Skeletal muscle cell (primary cell): ENCODE measurements at regions not wholly inside any gene's neighbourhood (a gene's known extent, or its start where the extent isn't known, plus 50 kb on each side); places are given as distances from the start of the nearest gene placed in this dataset.

Experiments
- DNase-seq: peaks from one replicate; pipeline ENCODE4 v3.0.0-alpha.2; 2010; ENCODE audit warnings: low read depth
- H3K4me3 ChIP-seq: 2 replicates; pipeline ENCODE4 v1.5.1; 2011; ENCODE audit warnings: low read depth, mild to moderate bottlenecking, control low read depth, low read length, moderate library complexity

DNA sequence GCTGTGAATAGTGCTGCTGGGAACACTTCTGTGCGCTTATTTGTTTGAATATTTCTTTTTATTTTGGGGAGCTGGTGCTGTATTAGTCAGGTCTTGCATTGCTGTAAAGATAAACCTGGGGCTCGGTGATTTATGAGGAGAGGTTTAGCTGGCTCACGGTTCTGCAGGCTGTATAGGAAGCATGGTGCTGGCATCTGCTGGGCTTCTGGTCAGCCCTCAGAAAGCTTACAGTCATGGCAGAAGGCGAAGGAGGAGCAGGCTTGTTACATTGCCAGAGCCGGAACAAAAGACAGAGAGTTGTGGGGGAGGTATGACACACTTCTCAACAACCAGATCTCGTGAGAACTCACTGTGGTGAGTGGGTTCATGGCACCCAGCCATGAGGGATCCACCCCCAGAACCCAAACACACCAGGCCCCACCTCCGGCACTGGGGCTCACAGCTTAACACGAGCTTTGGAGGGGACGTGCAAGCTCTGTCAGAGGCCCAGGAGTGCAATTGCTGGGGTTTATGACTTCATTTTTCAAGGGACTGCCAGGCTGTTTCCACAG lies 68.8 kb upstream of the GATA5 start:
- no peak overlapping the region for H3K4me3 ChIP-seq
- no peak for DNase-seq

DNA sequence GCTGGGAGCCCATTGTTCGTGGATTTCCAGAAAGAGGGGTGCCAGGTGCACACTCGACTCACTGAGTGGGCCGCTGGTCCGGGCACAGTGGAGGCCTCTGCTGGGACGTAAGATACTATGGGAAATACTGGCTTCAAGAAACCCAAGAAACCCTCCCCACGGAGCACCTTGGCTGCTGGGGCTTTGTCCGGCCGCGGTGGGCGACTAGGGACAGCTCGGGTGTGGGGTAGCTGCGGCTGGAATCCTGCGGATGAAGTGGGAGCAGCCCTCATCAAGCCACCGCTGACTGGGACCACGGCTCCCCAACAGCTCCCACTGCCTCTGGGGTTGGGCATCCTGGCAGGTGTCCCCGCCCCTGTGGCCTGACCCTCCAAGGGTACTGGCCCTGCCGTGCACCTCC lies 69.5 kb upstream of the GATA5 start:
- DNase-seq = no peak
- no peak overlapping the region for H3K4me3 ChIP-seq

DNA sequence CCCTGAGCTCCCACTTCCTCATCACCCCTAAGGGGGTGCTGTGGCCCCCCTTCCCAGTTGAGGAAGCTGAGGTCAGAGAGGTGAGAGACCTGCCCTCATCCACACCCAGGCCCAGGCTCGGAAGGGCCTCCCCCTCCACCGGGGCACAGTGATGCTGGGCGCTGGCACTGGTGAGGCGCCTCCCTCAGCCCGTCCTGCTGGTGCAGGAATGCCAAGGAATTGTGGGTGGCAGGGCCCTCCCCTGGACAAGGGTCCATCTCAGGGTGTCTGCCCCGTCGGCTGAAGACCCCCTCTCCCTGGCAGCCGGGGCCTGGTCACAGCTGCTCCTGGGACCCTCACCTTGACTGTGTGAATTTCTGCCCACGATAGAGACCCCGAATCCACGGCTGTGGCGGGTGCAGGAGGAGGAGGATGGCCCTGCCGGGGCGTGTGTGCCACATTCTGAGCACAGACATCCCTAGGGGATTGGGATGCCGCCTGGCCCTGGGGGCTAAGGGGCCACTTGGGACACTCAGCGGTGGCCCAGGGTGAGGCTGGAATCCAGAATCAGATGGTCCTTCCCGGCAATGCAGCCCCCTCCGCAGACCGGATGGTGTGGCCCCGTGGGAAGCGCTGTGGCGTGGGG lies 70.2 kb upstream of the GATA5 start:
- no peak for DNase-seq
- no peak overlapping the region for H3K4me3 ChIP-seq

DNA sequence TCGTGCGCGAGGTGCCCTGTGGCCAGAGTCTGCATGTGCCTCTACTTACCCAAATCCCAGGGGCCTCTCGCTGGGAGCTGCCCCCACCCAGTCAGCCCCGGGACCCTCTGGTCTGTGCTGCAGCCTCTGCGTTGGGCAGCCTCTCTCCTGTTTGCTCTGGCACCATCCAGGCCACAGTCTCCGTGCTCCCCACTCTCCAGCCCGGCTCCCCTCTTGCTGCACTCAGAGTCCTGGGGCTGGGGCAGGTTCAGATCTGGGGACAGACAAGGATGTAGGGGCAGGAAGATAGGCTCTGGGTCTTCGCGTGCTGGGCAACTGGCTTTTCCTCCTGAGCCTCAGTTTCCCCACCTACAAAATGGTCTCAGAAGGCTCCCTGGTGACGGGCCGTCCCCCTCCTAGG lies 70.8 kb upstream of the GATA5 start:
- DNase-seq = no peak
- H3K4me3 ChIP-seq = no peak overlapping the region

DNA sequence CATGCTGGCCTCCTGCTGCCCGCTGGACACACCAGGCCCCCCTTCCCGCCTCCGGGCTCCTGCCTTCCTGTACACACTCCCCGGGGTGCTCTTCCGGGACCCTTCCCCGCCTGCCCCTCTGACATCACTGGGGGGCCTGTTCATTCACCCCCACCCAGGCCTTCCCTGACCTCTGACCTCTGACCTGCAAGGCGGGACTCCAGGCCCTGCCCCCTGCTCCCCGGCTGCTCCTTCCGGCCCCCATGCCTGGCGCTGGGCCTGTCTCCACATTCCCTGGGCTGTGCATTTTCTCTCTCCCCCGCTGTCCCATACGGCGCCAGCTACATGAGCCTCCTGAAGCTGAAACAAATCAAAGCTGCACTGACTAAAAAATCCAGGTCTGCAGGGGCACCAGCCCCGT lies 71.6 kb upstream of the GATA5 start:
- no peak overlapping the region for H3K4me3 ChIP-seq
- DNase-seq = no peak

DNA sequence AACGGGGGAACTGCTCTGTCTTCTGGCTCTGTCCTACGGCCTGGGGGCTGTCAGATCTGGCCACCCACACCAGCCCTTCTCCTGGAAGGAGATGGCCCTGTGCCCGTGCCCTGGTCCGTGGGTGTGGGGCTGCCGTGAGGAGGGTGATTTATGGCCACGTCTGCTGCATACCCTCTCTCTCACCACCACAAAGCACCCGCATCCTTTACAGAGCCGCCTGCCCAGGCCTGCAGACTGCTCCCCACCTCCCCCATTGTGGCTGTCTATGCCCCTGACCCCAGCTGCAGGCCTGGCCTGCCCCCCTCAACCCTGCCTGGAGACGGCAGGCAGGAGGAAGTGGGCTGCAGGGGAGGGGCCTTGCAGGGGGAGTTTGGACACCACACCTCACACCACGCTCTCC lies 72.7 kb upstream of the GATA5 start:
- no peak overlapping the region for H3K4me3 ChIP-seq
- DNase-seq = no peak

DNA sequence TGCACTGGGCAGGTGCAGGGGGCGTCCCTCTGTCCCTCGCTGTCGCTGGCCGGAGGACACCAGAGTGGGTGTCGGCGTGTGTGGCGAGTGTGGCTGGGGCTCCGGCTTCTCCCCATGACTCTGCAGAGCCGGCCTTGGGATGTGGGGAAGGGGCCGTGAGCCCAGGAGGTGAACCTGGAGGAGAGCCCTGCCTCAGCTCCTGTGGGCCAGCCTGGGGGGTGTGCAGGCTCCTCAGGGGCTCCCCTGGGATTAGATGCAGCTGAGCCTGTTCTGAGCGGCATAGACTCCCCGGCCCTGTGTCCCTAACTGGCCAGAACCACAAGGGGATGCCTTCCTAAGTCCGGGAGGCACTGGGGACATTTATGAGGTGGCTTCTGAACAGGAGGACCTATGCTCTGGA lies 73.2 kb upstream of the GATA5 start:
- H3K4me3 ChIP-seq = no peak overlapping the region
- DNase-seq = no peak

DNA sequence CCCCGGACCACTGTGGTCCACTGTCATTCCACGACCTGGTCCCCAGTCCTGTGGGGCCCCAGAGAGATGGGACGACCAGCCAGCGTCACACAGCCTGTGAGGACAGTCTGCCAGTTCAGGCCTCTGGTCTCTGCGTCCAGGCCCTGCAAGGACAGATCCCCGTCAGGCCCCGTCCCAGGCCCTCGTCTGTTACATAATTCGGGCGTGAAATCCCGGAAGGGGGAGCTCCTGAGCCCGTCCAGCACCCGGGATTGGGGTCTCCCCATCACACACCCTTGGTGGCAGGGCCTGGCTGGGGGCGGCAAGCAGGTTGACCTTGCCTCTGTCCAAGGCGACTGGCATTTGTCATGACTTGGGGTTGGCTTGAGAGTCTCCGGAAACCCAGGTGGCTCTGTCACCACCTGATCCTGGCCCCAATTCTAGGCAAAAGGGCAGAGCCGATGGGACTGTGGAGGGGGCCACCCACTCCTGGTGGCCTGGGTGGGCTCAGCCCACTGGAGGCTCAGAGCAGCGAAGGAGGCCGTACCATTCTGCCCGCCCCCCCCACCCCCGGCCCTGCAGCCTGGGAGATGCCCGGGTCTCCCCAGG lies 73.8 kb upstream of the GATA5 start:
- no peak overlapping the region for H3K4me3 ChIP-seq

DNA sequence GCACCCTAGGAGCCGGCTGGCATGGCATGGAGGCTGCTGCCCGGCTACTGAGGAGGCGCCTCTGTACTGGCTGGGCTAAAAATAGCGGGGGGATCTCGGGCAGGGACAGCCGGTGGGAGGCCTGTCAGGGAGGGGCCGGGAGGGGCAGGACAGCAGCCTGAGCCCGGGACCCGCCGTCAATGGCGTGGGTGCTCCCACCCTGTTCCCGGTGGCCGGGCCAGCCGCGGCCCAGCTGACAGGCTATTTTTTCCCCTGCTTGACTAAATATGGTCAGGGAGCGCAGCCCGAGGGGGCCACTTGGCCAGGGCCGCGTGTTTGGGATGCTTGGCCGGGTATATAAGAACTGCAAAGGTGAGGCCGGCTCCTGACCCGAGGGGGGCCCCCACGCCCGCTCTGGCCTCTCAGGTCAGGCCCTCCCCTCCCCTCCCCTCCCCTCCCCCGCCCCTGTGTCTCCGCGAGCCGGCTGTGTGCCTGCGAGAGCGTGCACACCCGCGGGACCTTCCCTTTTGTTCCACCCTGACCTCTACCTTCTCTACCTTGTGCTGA lies 74.4 kb upstream of the GATA5 start:
- DNase-seq = no peak

More for the DNA sequence above, 73.8 kb upstream of the GATA5 start:
- no peak for DNase-seq

DNA sequence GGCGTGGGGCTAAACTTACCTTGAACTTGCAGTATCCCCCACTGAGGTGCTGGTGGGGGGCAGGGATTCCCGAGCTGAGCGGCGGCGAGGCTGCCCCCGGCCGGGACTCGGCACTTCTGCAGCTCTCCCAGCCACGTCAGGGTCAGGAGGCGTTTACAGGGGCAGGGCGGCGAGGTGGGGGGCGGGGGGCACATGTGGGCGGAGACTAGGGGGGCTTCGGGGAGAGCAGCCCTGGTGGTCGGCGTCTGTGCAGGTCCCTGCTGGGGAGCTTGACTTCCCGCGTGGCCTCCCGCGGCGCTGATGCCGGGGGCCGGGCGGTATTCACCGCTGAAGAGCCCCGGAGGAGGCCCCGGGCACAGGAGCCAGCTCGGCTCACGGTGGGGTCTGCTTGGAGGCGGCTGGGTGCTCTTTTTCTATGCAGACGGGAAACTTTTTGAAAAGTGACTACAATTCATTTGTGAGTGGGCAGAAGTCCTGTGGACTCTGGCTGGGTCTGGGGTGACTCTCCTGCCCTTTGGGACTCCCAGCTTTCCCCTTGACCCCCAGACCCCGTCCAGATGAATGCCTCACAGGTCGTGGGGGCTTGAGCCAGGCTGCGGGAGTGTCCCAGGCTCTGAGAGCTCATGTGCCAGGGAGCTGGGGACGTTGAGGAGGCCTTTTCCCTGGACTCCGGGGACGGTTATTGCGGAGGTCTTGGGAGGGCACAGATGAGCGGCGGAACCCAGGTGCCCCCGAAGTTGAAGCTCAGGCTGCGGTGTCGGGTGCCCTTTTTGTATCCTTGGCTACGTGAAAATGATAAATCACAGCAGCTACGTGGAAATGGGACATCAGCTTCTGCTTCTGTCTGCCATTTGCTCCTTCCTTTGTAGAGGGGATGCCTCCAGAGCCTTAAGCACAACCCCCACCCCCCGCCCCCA lies 75.9 kb upstream of the GATA5 start:
- peak overlapping the region; percentile 37 for H3K4me3 ChIP-seq

More for the DNA sequence above, 74.4 kb upstream of the GATA5 start:
- H3K4me3 ChIP-seq = peak overlapping the region; percentile 37

DNA sequence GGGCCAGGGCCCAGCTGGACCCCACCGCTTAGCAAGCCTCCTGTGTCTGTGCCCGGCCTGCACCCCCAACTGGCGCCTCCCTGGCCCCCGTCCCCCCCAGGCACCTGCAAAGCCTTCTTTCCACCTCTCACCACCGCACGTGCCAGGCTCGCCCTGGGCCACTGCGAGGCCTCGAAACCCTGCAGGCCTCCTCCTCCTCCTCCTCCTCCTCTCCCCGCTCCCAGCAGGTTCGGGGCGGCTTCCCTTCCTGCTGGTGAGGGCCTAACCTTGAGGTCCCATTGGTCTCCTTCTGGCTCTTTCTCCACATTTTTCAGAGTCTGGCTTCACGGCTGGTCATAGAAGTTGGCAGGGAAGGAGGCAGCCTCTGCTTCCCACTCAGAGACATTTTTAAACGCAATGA lies 76.8 kb upstream of the GATA5 start:
- no peak for DNase-seq
- peak overlapping the region; percentile 18 for H3K4me3 ChIP-seq

More for the DNA sequence above, 75.9 kb upstream of the GATA5 start:
- no peak for DNase-seq

DNA sequence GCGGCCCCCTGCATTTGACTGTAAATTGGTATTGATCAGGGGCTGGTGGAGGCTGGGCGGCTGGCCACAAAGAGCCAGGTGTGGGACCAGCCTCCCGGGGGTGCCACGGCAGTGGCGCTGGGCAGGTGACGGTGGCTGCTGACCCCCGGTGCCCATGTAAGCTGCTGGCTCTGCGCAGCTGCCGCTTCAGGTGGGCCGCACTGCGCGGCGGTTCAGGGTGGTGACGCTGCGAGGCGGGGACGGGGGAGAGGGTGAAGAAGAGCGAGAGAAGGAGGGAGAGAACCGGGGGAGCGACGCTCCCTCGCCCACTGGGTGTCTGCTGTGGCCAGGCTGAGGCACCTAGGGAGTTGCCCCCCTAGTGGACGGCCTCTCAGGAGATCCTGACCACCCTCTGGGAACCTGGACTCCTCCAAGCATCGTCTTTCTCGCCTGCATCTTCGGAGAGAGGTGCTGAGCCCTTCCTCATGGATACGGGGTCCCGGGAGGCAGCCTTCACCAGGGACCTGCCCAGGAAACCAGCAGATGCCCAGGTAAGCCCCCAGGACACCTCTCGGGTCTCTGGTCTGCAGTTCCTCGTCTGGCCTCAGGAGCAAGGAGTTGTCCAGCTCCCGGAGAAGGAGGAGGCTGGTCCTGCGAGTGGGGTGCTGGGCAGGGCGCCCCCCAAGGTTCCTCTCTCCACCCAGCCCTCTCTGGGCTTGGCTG lies 77.5 kb upstream of the GATA5 start:
- peak overlapping the region; percentile 16 for H3K4me3 ChIP-seq
- no peak for DNase-seq

DNA sequence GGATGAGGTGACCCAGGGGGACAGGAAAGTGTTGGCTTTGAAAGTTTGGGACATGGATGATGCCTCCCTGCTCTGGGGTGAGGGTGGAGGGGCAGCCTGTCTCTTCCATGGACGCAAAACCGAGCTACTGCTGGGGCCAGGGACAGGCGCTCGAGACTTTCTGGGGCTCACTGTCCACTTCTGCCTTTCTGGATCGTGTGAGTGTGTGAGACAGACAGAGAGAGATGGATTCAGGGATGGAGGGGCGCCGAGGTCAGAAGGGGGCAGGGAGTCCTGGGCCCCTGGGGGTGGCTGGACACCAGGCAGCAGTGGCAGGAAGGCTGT lies 78.0 kb upstream of the GATA5 start:
- no peak for DNase-seq
- peak overlapping the region; percentile 16 for H3K4me3 ChIP-seq

DNA sequence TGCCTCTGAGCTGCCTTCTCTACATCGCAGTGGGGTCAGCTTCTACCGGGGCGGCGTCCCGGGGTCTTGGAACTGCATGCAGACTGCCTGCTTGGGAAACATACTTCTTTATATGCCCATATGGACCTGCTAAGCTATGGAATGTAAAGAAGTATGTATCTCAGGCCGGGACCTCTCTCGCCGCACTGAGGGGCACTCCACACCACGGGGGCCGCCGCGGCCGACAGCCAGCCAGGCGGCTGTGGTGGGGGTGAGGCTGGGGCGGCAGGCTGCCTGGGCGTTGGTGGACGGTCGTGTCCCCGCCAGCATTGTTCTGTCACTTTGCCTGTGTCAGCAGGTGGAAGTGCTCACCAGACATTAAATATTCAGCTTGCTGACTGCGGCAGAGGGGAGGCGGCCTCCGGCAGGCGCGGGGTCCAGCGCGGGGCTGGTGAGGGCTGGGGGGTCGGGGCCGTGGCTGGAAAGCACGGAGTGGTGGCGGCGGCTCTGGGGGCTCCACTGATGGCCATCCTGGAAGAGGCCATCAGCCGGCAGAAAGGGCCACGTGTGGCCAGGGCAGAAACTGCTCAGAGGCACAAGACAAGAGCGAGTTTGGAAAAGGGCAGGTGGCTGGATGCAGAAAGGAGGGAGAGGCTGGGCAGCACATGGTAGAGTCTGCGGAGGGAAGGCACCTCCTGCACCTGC lies 78.6 kb upstream of the GATA5 start:
- no peak for DNase-seq
- peak overlapping the region; percentile 16 for H3K4me3 ChIP-seq

DNA sequence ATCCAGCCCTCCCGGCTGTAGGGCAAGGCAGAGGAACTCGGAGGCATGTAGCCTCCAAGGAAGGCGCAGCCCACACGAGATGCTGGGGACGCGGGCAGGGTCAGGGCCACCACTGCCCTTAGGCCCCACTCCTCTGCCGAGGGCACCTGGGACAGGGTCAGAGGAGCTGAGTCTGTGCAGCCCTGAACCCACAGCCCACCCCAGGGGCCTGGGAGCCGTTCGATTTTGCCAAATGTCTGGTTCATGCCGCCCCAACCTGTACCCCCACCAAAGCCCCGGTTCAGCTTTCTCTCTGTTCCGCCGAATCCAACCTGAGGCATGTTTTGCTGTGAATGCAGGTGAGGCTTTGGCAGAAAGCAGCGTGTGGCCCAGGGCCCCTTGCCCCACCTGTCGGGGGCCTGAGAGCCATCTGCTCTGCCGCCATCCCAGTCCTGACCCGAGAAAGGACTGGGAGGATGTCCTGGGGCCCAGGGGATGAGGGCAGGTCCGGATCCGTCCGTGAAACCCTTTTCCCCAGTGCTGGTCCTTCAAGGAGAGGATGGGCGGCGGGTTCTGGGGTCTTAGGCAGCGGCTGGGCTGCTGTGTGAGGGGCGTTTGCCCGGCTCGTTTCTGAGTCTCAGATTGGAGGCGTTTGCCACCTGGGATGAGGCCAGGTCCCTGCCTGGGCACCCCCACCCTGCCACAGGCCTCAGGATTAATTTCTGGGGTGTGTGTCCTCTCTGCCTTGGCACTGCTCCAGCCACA lies 79.3 kb upstream of the GATA5 start:
- H3K4me3 ChIP-seq = no peak overlapping the region
- no peak for DNase-seq

DNA sequence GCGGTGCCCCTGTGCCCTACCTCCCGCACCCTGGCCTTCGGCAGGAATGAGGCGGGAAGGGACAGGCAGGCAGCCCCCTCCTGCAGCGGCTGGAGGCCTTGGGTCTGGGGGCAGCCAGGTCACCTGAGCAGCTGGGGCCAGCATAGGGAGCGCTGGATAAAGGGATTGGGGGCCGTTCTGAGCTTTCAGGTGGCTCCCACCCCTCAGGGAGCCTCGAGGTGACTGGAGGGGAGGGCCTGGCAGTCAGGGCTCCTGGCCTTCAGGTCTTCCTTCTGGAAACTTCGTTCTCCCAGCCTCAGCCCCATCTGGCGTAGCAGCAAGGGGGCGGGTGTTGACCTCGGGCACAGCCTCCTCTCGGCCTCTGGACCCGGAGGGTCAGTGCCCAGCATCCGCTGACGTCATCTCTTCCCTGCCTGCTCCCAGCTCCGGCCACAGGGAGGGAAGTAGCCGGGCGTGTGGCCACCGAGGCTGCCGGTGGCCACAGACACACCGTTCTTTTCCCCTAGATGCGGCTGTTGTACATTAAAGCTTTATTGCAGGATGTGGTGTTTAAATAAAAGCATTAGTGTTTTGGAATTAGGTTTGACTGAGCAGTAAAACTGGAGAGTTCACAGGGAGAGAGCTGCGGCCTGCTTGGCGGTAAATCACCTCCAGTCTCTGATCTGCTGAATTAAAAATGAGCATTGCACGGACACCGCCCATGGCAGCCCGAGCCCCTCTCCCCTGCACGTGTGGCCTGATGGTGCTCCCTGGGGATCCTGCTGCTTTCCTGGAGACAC lies 80.0 kb upstream of the GATA5 start:
- H3K4me3 ChIP-seq = no peak overlapping the region
- no peak for DNase-seq

DNA sequence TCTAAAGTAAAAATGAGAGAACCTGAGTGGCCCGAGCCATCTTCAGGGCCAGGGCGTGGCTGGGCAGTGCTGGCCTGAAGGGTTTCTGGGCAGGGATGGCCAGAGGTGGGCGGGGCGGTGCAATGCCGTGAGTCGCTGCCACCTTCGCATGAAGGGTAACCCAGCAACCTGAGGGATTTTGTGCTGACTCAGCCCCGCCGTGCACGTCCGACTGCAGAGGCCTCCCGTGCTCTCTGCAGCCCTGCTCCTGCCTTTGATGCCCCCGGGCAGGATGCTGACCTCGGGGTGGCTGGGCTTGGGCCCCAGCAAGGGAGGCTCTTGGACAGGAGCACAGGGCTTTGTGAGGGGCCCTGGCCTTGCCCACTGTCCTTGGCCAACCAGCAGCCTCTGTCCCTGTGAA lies 81.7 kb upstream of the GATA5 start:
- no peak overlapping the region for H3K4me3 ChIP-seq
- DNase-seq = no peak

DNA sequence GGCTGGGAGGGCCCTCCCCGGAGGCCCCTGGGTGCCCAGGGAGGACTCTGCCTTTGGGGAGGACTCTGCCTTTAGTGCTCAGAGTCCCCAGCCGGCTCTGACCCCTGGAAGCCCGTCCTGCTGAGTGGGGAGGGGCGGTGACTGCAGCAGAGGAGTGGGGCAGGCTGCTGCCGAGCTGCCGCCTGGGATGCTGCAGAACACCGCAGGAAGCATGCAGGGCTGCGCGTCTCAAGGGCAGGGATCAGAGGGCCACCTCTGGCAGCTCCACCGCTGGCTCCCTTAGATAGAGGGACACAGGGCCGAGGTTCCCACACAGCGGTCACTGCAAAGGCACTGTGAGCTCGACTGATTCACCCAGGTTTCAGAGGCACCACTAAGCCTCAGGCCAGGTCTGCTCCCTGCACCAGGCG lies 82.2 kb upstream of the GATA5 start:
- no peak overlapping the region for H3K4me3 ChIP-seq
- no peak for DNase-seq
